ENCODE measurements at regions not wholly inside any gene's neighbourhood (a gene's known extent, or its start where the extent isn't known, plus 50 kb on each side); places are given as distances from the start of the nearest gene placed in this dataset.

- Histone ChIP-seq H3K4me3 (ENCODE audit: low read length) (no peak overlapping the region), H3K79me2 (ENCODE audit: low read length) (no peaks in the 10 kb centered on the region)
These were observed 127.9 kb upstream of the SYT13 start for GRCh38 chr11:45414088-45414487.

GRCh38 chr11:45413156-45413858 lies 127.2 kb upstream of the SYT13 start:
- H3K9ac ChIP-seq (ENCODE audit: low read length): no peak overlapping the region
- no peaks in the 10 kb centered on the region for H3K9me2 ChIP-seq (replicated peaks; ENCODE audit: insufficient read depth, low read length)
- H3K27me3 ChIP-seq (replicated peaks; ENCODE audit: insufficient read depth, low read length): peaks cover 18% of the 10 kb centered on the region; the same call in 1 of the 2 replicates
- H3K4me1 ChIP-seq (ENCODE audit: low read length): no peaks in the 10 kb centered on the region
- no peak overlapping the region for H3K27ac ChIP-seq (ENCODE audit: low read length)
- H3K4me2 ChIP-seq (ENCODE audit: low read depth, low read length): no peak overlapping the region
- H3K4me3 ChIP-seq (ENCODE audit: low read length): no peak overlapping the region
- no peaks in the 10 kb centered on the region for H3K36me3 ChIP-seq (replicated peaks; ENCODE audit: insufficient read depth, low read length)
- H2AFZ ChIP-seq (ENCODE audit: low read length): no peak overlapping the region
- no peak for TF ChIP-seq EZH2phosphoT487 (IDR thresholded peaks at IDR 0.05; ENCODE audit: low read length)
- no peak for TF ChIP-seq CTCF (IDR thresholded peaks at IDR 0.05; ENCODE audit: low read length)
- TF ChIP-seq EZH2 (optimal IDR thresholded peaks at IDR 0.05; ENCODE audit: low read depth, low read length): no peak
- no peaks in the 10 kb centered on the region for H3K9me3 ChIP-seq (replicated peaks; ENCODE audit: insufficient read depth, low read length)
- no peaks in the 10 kb centered on the region for H3F3A ChIP-seq (ENCODE audit: insufficient read depth, low read length)
- H4K20me1 ChIP-seq (ENCODE audit: insufficient read depth, low read length): no peaks in the 10 kb centered on the region
- no peaks in the 10 kb centered on the region for H3K79me2 ChIP-seq (ENCODE audit: low read length)
- no peak for DNase-seq

More at GRCh38 chr11:45414088-45414487, 127.9 kb upstream of the SYT13 start:
- no peak for DNase-seq
- H3K9me2 ChIP-seq (replicated peaks; ENCODE audit: insufficient read depth, low read length): no peaks in the 10 kb centered on the region
- H2AFZ ChIP-seq (ENCODE audit: low read length): no peak overlapping the region
- H4K20me1 ChIP-seq (ENCODE audit: insufficient read depth, low read length): no peaks in the 10 kb centered on the region
- no peaks in the 10 kb centered on the region for H3K4me1 ChIP-seq (ENCODE audit: low read length)
- H3K36me3 ChIP-seq (replicated peaks; ENCODE audit: insufficient read depth, low read length): no peaks in the 10 kb centered on the region
- H3K4me2 ChIP-seq (ENCODE audit: low read depth, low read length): no peak overlapping the region
- H3K9ac ChIP-seq (ENCODE audit: low read length): no peak overlapping the region
- no peaks in the 10 kb centered on the region for H3F3A ChIP-seq (ENCODE audit: insufficient read depth, low read length)
- H3K27me3 ChIP-seq (replicated peaks; ENCODE audit: insufficient read depth, low read length): peaks cover 13% of the 10 kb centered on the region; the same call in 1 of the 2 replicates
- no peaks in the 10 kb centered on the region for H3K9me3 ChIP-seq (replicated peaks; ENCODE audit: insufficient read depth, low read length)
- TF ChIP-seq CTCF (IDR thresholded peaks at IDR 0.05; ENCODE audit: low read length) (no peak), EZH2 (optimal IDR thresholded peaks at IDR 0.05; ENCODE audit: low read depth, low read length) (no peak), EZH2phosphoT487 (IDR thresholded peaks at IDR 0.05; ENCODE audit: low read length) (no peak)
- no peak overlapping the region for H3K27ac ChIP-seq (ENCODE audit: low read length)

GRCh38 chr11:45412521-45412920 lies 126.4 kb upstream of the SYT13 start:
- H3K79me2 ChIP-seq (ENCODE audit: low read length): no peaks in the 10 kb centered on the region
- no peaks in the 10 kb centered on the region for H3K4me1 ChIP-seq (ENCODE audit: low read length)
- no peak overlapping the region for H3K4me3 ChIP-seq (ENCODE audit: low read length)
- no peak overlapping the region for H3K9ac ChIP-seq (ENCODE audit: low read length)
- H3K4me2 ChIP-seq (ENCODE audit: low read depth, low read length): no peak overlapping the region
- H3K9me2 ChIP-seq (replicated peaks; ENCODE audit: insufficient read depth, low read length): no peaks in the 10 kb centered on the region
- H3K27ac ChIP-seq (ENCODE audit: low read length): no peak overlapping the region
- H2AFZ ChIP-seq (ENCODE audit: low read length): no peak overlapping the region
- peaks cover 22% of the 10 kb centered on the region; the same call in 1 of the 2 replicates for H3K27me3 ChIP-seq (replicated peaks; ENCODE audit: insufficient read depth, low read length)
- TF ChIP-seq CTCF (IDR thresholded peaks at IDR 0.05; ENCODE audit: low read length) (no peak), EZH2 (optimal IDR thresholded peaks at IDR 0.05; ENCODE audit: low read depth, low read length) (no peak), EZH2phosphoT487 (IDR thresholded peaks at IDR 0.05; ENCODE audit: low read length) (no peak)
- H3K9me3 ChIP-seq (replicated peaks; ENCODE audit: insufficient read depth, low read length): no peaks in the 10 kb centered on the region
- no peaks in the 10 kb centered on the region for H4K20me1 ChIP-seq (ENCODE audit: insufficient read depth, low read length)
- no peak for DNase-seq
- no peaks in the 10 kb centered on the region for H3K36me3 ChIP-seq (replicated peaks; ENCODE audit: insufficient read depth, low read length)
- H3F3A ChIP-seq (ENCODE audit: insufficient read depth, low read length): no peaks in the 10 kb centered on the region

Measured in MM.1S (cell line).